ENCODE measurements at regions not wholly inside any gene's neighbourhood (a gene's known extent, or its start where the extent isn't known, plus 50 kb on each side); places are given as distances from the start of the nearest gene placed in this dataset.

DNA sequence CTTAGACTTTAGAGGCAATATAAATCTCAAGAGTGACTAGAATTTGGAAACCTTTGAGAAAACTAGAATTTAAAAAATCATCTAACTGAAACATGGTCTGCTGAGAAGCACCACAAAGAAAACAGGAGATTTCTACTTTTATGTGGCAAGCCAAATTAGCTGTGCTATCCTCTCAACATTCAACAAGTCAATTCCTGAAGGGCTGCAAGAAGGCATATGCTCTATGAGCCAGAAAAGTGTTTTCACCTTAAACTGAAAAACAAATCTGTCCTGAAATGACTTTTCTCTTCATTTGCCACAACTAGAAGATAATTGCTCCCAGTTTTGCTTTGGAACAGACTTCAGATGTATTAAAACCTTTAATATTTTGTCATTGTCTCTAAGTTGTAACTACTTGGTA is 263.2 kb upstream of the EDNRA start:
- H3K14ac ChIP-seq (ENCODE audit: insufficient read depth, low read length) = no peak overlapping the region
- H2AFZ ChIP-seq (ENCODE audit: low read length) = no peak overlapping the region
- no peaks in the 10 kb centered on the region for H3K4me1 ChIP-seq (ENCODE audit: insufficient read depth, low read length)
- no peak overlapping the region for H2BK120ac ChIP-seq (ENCODE audit: low read depth, low read length, poor library complexity, severe bottlenecking)
- H3K9ac ChIP-seq (ENCODE audit: extremely low read depth, insufficient read length, low read length) = no peak overlapping the region
- no peak overlapping the region for H3T11ph ChIP-seq (ENCODE audit: low read length)
- TF ChIP-seq, protein P1, sequence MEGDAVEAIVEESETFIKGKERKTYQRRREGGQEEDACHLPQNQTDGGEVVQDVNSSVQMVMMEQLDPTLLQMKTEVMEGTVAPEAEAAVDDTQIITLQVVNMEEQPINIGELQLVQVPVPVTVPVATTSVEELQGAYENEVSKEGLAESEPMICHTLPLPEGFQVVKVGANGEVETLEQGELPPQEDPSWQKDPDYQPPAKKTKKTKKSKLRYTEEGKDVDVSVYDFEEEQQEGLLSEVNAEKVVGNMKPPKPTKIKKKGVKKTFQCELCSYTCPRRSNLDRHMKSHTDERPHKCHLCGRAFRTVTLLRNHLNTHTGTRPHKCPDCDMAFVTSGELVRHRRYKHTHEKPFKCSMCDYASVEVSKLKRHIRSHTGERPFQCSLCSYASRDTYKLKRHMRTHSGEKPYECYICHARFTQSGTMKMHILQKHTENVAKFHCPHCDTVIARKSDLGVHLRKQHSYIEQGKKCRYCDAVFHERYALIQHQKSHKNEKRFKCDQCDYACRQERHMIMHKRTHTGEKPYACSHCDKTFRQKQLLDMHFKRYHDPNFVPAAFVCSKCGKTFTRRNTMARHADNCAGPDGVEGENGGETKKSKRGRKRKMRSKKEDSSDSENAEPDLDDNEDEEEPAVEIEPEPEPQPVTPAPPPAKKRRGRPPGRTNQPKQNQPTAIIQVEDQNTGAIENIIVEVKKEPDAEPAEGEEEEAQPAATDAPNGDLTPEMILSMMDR (conservative IDR thresholded peaks at IDR 0.05) = no peak
- no peak overlapping the region for H2BK20ac ChIP-seq (ENCODE audit: low read depth, low read length, poor library complexity, severe bottlenecking)
- no peak overlapping the region for H2BK15ac ChIP-seq (ENCODE audit: low read depth, low read length)
- H3K56ac ChIP-seq (ENCODE audit: insufficient read length, low read depth, low read length) = no peak overlapping the region
- no peak overlapping the region for H3K23ac ChIP-seq (ENCODE audit: insufficient read length, low read depth, low read length)
- Mint-ChIP-seq H3K36me3 (ENCODE audit: insufficient read depth in 1 of 3, low read depth in 3 of 3) (no peaks in the 10 kb centered on the region), H3K4me3 (no peak overlapping the region), H3K9me3 (peaks cover 0 to 4% of the 10 kb centered on the region in 2 experiments; a peak in 3 of 5 replicates), H3K4me1 (no peaks in the 10 kb centered on the region), H3K27ac (no peak overlapping the region), H3K27me3 (ENCODE audit: low read depth) (no peaks in the 10 kb centered on the region)
- H3K79me2 ChIP-seq (ENCODE audit: insufficient read depth, low read length) = no peaks in the 10 kb centered on the region
- H4K91ac ChIP-seq (ENCODE audit: insufficient read length, low read depth, low read length) = no peak overlapping the region
- H3K23me2 ChIP-seq (ENCODE audit: insufficient read length, low read depth, low read length, poor library complexity, severe bottlenecking) = no peaks in the 10 kb centered on the region
- H3K4ac ChIP-seq (ENCODE audit: low read depth, low read length) = no peak overlapping the region
- H2BK5ac ChIP-seq (ENCODE audit: insufficient read length, low read length) = no peak overlapping the region
- no peak overlapping the region for H3K27ac ChIP-seq (ENCODE audit: insufficient read length, low read depth, low read length)
- H2BK12ac ChIP-seq (ENCODE audit: insufficient read length, low read depth, low read length) = no peak overlapping the region
- H4K8ac ChIP-seq (replicated peaks; ENCODE audit: insufficient read length, low read depth, low read length) = no peak overlapping the region
- H3K9me3 ChIP-seq (ENCODE audit: control insufficient read depth, low read depth, low read length) = no peaks in the 10 kb centered on the region
- H3K18ac ChIP-seq (ENCODE audit: insufficient read length, low read depth, low read length) = no peak overlapping the region
- no peaks in the 10 kb centered on the region for H3K79me1 ChIP-seq (ENCODE audit: insufficient read depth, low read depth, low read length, poor library complexity, severe bottlenecking)
- no peaks in the 10 kb centered on the region for H3K27me3 ChIP-seq (ENCODE audit: insufficient read depth, low read length)
- H2AK5ac ChIP-seq (ENCODE audit: insufficient read length, low read length) = no peak overlapping the region
- H3K4me2 ChIP-seq (ENCODE audit: insufficient read depth, insufficient read length, low read length) = no peak overlapping the region
- H4K5ac ChIP-seq (ENCODE audit: insufficient read length, low read depth, low read length) = no peak overlapping the region
- DNase-seq = no peak
- no peaks in the 10 kb centered on the region for H4K20me1 ChIP-seq (ENCODE audit: control insufficient read depth, insufficient read depth, insufficient read length)

Data from H9 (cell line).